Thyroid gland (tissue), 4 donors: ENCODE measurements at regions not wholly inside any gene's neighbourhood (a gene's known extent, or its start where the extent isn't known, plus 50 kb on each side); places are given as distances from the start of the nearest gene placed in this dataset.

ENCODE experiments used
- DNase-seq, 2 donors: peaks; one replicate each; pipeline ENCODE4 v3.0.0-alpha.2; 2019
- H3K27ac ChIP-seq, 3 donors: fragments of 200-600 bp; sonication (generic); 1 replicate in 2 of 3; 2 replicates in 1 of 3; pipeline ENCODE4 v1.5.1; 2016 to 2019; ENCODE audit warnings: mild to moderate bottlenecking in 1 of 3, moderate library complexity in 1 of 3
- H3K27me3 ChIP-seq: fragments of 200-600 bp; sonication (generic); one replicate; pipeline ENCODE4 v1.5.1; 2019
- H3K36me3 ChIP-seq, 2 donors: fragments of 200-600 bp; sonication (generic); one replicate each; pipeline ENCODE4 v1.5.1; 2016 to 2019
- H3K4me1 ChIP-seq, 2 donors: fragments of 200-600 bp; sonication (generic); one replicate each; pipeline ENCODE4 v1.5.1; 2017 to 2019
- H3K4me3 ChIP-seq, 3 donors: fragments of 200-600 bp; sonication (generic); replicated peaks in 1 of 3; 1 replicate in 2 of 3; 2 replicates in 1 of 3; pipeline ENCODE4 v1.5.1; 2016; ENCODE audit warnings: mild to moderate bottlenecking in 1 of 3
- H3K9me3 ChIP-seq: fragments of 200-600 bp; sonication (generic); one replicate; pipeline ENCODE4 v1.5.1; 2017
- CTCF ChIP-seq, 6 experiments: fragments of 200-600 bp in 3 of 6; fragments of 450-650 bp in 3 of 6; sonication (generic) in 3 of 6; IDR thresholded peaks; one replicate each; pipeline ENCODE4 v1.5.1; 2016 to 2019; ENCODE audit warnings: antibody characterized with exemption in 6 of 6, mild to moderate bottlenecking in 2 of 6, inconsistent platforms in 1 of 6, moderate library complexity in 1 of 6
- POLR2A ChIP-seq, 2 donors: fragments of 450-650 bp; IDR thresholded peaks; one replicate each; pipeline ENCODE4 v1.6.1; 2017; ENCODE audit warnings: antibody characterized with exemption in 2 of 2, mild to moderate bottlenecking in 2 of 2, moderate library complexity in 1 of 2
- WGBS, 2 donors: methylation state at CpG; one replicate each; pipeline ENCODE4 v1.1.5; 2017; 5-methylcytosine and 5-hydroxymethylcytosine counted together
- intact Hi-C: fragments of 100-400 bp; cut with DNase I; formaldehyde crosslinking; loops from one replicate; pipeline ENCODE4 v1.15.1; 2023

GRCh38 chr2:139293992-139294548, 513.9 kb upstream of the NXPH2 start:
- Histone ChIP-seq H3K4me3 (no peak overlapping the region), H3K27ac (no peak overlapping the region), H3K9me3 (no peaks in the 10 kb centered on the region), H3K4me1 (no peaks in the 10 kb centered on the region), H3K27me3 (no peaks in the 10 kb centered on the region), H3K36me3 (no peaks in the 10 kb centered on the region)
- WGBS, 2 donors = 80 to 81% methylated on average over 6 of the region's 6 CpGs
- TF ChIP-seq CTCF (IDR thresholded peaks at IDR 0.05) = no peak
- intact Hi-C loops = no loop called here
- DNase-seq = no peak

- H3K4me1 ChIP-seq = no peaks in the 10 kb centered on the region
- no peak overlapping the region for H3K4me3 ChIP-seq
- H3K36me3 ChIP-seq = no peaks in the 10 kb centered on the region
- H3K9me3 ChIP-seq = no peaks in the 10 kb centered on the region
- intact Hi-C loops = no loop called here
- no peak overlapping the region for H3K27ac ChIP-seq
- DNase-seq = no peak
- 55 to 58% methylated on average over 2 of the region's 2 CpGs for WGBS, 2 donors
- TF ChIP-seq CTCF (IDR thresholded peaks at IDR 0.05) (no peak), POLR2A (IDR thresholded peaks at IDR 0.05) (no peak)
- H3K27me3 ChIP-seq = no peaks in the 10 kb centered on the region
Observed at GRCh38 chr2:139281124-139281523, 500.9 kb upstream of the NXPH2 start.

- Histone ChIP-seq H3K4me3 (no peak overlapping the region), H3K4me1 (no peaks in the 10 kb centered on the region), H3K36me3 (no peaks in the 10 kb centered on the region), H3K27ac (no peak overlapping the region), H3K27me3 (no peaks in the 10 kb centered on the region), H3K9me3 (no peaks in the 10 kb centered on the region)
- TF ChIP-seq POLR2A (IDR thresholded peaks at IDR 0.05) = no peak
- TF ChIP-seq CTCF (IDR thresholded peaks at IDR 0.05) = no peak
- intact Hi-C loops = no loop called here
- 50 to 70% methylated on average over 1 of the region's 1 CpG for WGBS, 2 donors
- no peak for DNase-seq
Observed at GRCh38 chr2:139271879-139272278, 491.7 kb upstream of the NXPH2 start.

- intact Hi-C loops = no loop called here
- Histone ChIP-seq H3K9me3 (no peaks in the 10 kb centered on the region), H3K36me3 (no peaks in the 10 kb centered on the region), H3K4me3 (no peak overlapping the region), H3K27me3 (no peaks in the 10 kb centered on the region), H3K4me1 (no peaks in the 10 kb centered on the region), H3K27ac (no peak overlapping the region)
- WGBS, 2 donors = 90 to 97% methylated on average over 2 of the region's 2 CpGs
- TF ChIP-seq POLR2A (IDR thresholded peaks at IDR 0.05) (no peak), CTCF (IDR thresholded peaks at IDR 0.05) (no peak)
- DNase-seq = no peak
Observed at GRCh38 chr2:139271149-139271548, 491.0 kb upstream of the NXPH2 start.

GRCh38 chr2:139260052-139260430, 479.9 kb upstream of the NXPH2 start:
- Histone ChIP-seq H3K9me3 (no peaks in the 10 kb centered on the region), H3K36me3 (no peaks in the 10 kb centered on the region), H3K4me3 (no peak overlapping the region), H3K4me1 (no peaks in the 10 kb centered on the region), H3K27ac (no peak overlapping the region), H3K27me3 (no peaks in the 10 kb centered on the region)
- intact Hi-C loops = no loop called here
- WGBS, 2 donors = 78% methylated on average over 2 of the region's 2 CpGs
- DNase-seq = no peak
- no peak for TF ChIP-seq CTCF (IDR thresholded peaks at IDR 0.05)
- no peak for TF ChIP-seq POLR2A (IDR thresholded peaks at IDR 0.05)
